Skin of body (tissue), 2 donors: ENCODE measurements at regions not wholly inside any gene's neighbourhood (a gene's known extent, or its start where the extent isn't known, plus 50 kb on each side); places are given as distances from the start of the nearest gene placed in this dataset. TPM values are rescaled to one million over a fixed set of nuclear protein-coding genes. Genes with fewer than 3 reads are reported as not detected.
"Not testable (repeated sequence)": the region's sequence is repeated elsewhere in the genome, so short reads cannot be mapped to it uniquely, and the experiment has no call there.

Experiments
- DNase-seq: peaks from one replicate; lab custom pipeline; 2025; lab: John Stamatoyannopoulos, UW
- small RNA-seq: library from RNA; depleted of rRNA; stranded (forward); fragments of <200 nt; gene quantifications from one replicate; pipeline ENCODE3, GENCODE V24; 2014; ENCODE audit warnings: low replicate concordance

- no peak for DNase-seq
Observed at GRCh38 chr5:99022250-99022649, 93.4 kb upstream of the CHD1 start.

GRCh38 chr5:99020698-99021048 lies 91.9 kb upstream of the CHD1 start:
- no peak for DNase-seq

- DNase-seq, result peak; percentile 75
Observed at GRCh38 chr5:99019812-99020697, 91.2 kb upstream of the CHD1 start.

- no peak for DNase-seq
Observed at GRCh38 chr5:99019254-99019653, 90.4 kb upstream of the CHD1 start.

GRCh38 chr5:99010294-99010693 lies 81.5 kb upstream of the CHD1 start:
- no peak for DNase-seq

- DNase-seq, result not testable (repeated sequence)
Observed at GRCh38 chr5:99008009-99008408, 79.2 kb upstream of the CHD1 start.

- no peak for DNase-seq
Observed at GRCh38 chr5:99005506-99005905, 76.7 kb upstream of the CHD1 start.

GRCh38 chr5:99004960-99005359 lies 76.2 kb upstream of the CHD1 start:
- DNase-seq, result no peak

GRCh38 chr5:99000876-99001275 lies 72.1 kb upstream of the CHD1 start:
- DNase-seq, result no peak

GRCh38 chr5:99000221-99000620 lies 71.4 kb upstream of the CHD1 start:
- DNase-seq, result no peak

GRCh38 chr5:98999631-99000030 lies 70.8 kb upstream of the CHD1 start:
- no peak for DNase-seq

GRCh38 chr5:98997000-98997399 lies 68.2 kb upstream of the CHD1 start:
- no peak for DNase-seq

- no peak for DNase-seq
Observed at GRCh38 chr5:98994611-98995010, 65.8 kb upstream of the CHD1 start.

GRCh38 chr5:98993512-98993911 lies 64.7 kb upstream of the CHD1 start:
- DNase-seq, result no peak

- DNase-seq, result no peak
Observed at GRCh38 chr5:98992552-98992951, 63.7 kb upstream of the CHD1 start.

- DNase-seq, result no peak
Observed at GRCh38 chr5:98989727-98990126, 60.9 kb upstream of the CHD1 start.

GRCh38 chr5:98986587-98986986 lies 57.8 kb upstream of the CHD1 start:
- DNase-seq, result no peak

- DNase-seq, result no peak
Observed at GRCh38 chr5:98982880-98983279, 54.1 kb upstream of the CHD1 start.

Small RNA genes in the stretch of these regions (small RNA-seq; reads per million reads assigned to genes)
- gene MTND4LP5 (not detected), gene RF00019 (not detected), gene RNU6-1119P (not detected)
